ENCODE measurements at regions not wholly inside any gene's neighbourhood (a gene's known extent, or its start where the extent isn't known, plus 50 kb on each side); places are given as distances from the start of the nearest gene placed in this dataset.
"Not testable (repeated sequence)": the region's sequence is repeated elsewhere in the genome, so short reads cannot be mapped to it uniquely, and the experiment has no call there.

- no peaks in the 10 kb centered on the region for H3K36me3 Mint-ChIP-seq
- peaks cover 3 to 15% (median 11%) of the 10 kb centered on the region in 5 donors for H3K27me3 Mint-ChIP-seq
- DNase-seq, result no peak
- peaks cover 0 to 8% (median 0%) of the 10 kb centered on the region in 9 donors for H3K9me3 Mint-ChIP-seq
- POLR2A ChIA-PET, result no interaction called here
- H3K4me3 Mint-ChIP-seq, result no peak overlapping the region
- no peak for ATAC-seq
- no peak overlapping the region for H3K27ac Mint-ChIP-seq
- H3K4me1 Mint-ChIP-seq, result peaks cover 0 to 3% (median 0%) of the 10 kb centered on the region in 4 donors
Observed at GRCh38 chr10:23493711-23494110, 54.8 kb downstream of the OTUD1 start.

DNA sequence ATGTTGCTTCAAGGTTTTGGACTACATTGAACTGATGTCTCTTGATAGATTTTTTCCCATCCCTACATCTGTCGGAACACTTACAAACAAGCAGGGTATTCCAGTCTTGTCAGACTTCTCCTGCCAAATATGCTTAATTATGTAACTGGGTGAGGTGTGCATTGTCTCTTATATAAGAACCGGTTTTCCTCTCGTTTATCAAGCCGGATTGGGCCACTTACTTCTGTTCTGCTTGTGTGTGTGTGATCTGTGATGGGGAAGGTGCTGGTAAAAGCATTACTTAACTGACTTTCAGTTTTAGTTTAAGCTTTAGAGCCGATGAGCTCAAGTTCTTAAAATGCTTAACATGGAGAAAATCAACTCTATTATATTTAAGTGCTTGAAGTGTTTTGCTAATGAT is 57.9 kb downstream of the OTUD1 start:
- no peak for DNase-seq
- Mint-ChIP-seq H3K27ac (no peak overlapping the region), H3K4me1 (peaks cover 0 to 2% (median 0%) of the 10 kb centered on the region in 4 donors), H3K36me3 (no peaks in the 10 kb centered on the region), H3K9me3 (peaks cover 0 to 2% (median 0%) of the 10 kb centered on the region in 9 donors), H3K27me3 (peaks cover 3 to 12% (median 5%) of the 10 kb centered on the region in 5 donors), H3K4me3 (no peak overlapping the region)
- ATAC-seq, result no peak
- POLR2A ChIA-PET, result no interaction called here

- H3K27ac Mint-ChIP-seq, result no peak overlapping the region
Observed at GRCh38 chr10:23499372-23500132, 60.7 kb downstream of the OTUD1 start.

DNA sequence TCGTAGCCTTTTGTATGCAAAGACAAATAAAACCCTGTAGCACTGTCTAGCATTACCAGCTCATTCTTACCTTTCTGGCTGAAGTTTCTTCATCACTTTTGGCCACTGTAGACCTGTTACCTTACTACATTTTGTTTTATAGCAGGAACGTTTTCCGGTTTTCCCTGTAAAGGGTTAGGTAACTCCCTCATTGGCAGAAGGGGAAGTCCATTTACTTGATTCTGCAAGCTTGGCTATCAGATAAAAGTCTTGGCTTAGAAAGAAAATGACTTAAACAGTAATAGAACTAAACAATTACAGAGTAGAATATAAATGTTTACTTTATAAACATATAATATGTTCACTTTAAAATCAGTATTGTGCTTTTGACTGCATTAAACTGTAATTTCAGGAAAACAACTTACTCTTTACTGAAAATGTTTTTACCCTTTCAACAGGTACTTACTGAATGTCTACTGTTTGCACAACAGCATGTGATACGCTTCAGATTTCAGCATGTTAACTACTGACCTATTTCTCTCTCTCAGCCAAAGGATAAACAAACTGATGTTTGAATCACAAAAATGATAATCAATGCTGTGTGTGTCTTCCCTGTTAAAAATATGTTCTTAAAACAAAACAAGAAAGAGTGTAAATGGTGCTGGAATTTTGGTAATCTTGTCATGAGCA is 67.1 kb downstream of the OTUD1 start:
- peaks cover 0 to 20% (median 4%) of the 10 kb centered on the region in 9 donors for H3K9me3 Mint-ChIP-seq
- H3K36me3 Mint-ChIP-seq, result peaks cover 0 to 3% (median 0%) of the 10 kb centered on the region in 3 donors
- H3K27ac Mint-ChIP-seq, result no peak overlapping the region
- no peak for ATAC-seq
- no peak overlapping the region for H3K4me3 Mint-ChIP-seq
- H3K4me1 Mint-ChIP-seq, result no peaks in the 10 kb centered on the region
- DNase-seq, result no peak
- POLR2A ChIA-PET, result no interaction called here
- peaks cover 0 to 12% (median 0%) of the 10 kb centered on the region in 5 donors for H3K27me3 Mint-ChIP-seq

More at GRCh38 chr10:23499372-23500132, 60.7 kb downstream of the OTUD1 start:
- ATAC-seq (no peak), DNase-seq (no peak)
- POLR2A ChIA-PET, result interaction anchor here (0.7 kb wide), 1 partner anchor 14 kb away, joined by 3 read pairs; no protein-coding TSS in a partner anchor
- Mint-ChIP-seq H3K4me1 (peaks cover 0 to 2% (median 0%) of the 10 kb centered on the region in 4 donors), H3K4me3 (no peak overlapping the region), H3K27me3 (peaks cover 0 to 8% (median 4%) of the 10 kb centered on the region in 5 donors), H3K9me3 (no peaks in the 10 kb centered on the region), H3K36me3 (no peaks in the 10 kb centered on the region)

DNA sequence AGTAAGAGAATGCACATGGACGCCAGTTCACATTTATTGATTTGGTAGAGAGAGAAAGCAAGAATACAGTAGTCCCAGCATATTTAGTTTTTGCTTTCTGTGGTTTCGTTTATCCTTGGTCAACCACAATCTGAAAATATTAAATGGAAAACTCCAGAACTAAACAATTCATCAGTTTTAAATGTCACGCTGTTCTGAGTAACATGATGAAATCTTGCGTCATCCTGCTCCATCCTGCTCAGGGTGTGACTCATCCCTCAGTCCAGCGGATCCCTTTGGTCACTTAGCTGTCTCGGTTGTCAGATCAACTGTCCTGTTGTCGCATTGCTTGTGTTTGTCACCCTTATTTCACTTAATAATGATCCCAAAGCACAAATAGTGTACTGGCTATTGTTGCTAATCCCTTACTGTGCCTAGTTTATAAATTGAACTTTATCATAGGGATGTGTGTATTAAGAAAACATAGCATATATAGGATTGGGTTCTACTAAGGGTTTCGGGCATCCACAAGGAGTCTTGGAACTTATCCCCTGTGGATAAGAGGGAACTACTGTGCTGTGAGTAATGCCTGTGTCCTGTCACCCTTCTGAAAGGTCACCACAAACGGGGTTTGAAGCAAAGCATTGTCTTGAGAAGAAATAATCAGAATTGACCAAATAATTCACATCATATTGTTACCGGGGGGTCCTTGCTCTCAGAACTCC is 73.6 kb downstream of the OTUD1 start:
- H3K4me3 Mint-ChIP-seq, result no peak overlapping the region
- peaks cover 0 to 20% (median 5%) of the 10 kb centered on the region in 9 donors for H3K9me3 Mint-ChIP-seq
- H3K27me3 Mint-ChIP-seq, result peaks cover 0 to 37% (median 20%) of the 10 kb centered on the region in 5 donors
- H3K27ac Mint-ChIP-seq, result peak overlapping the region in 2 of 10 donors; percentile 52 to 54
- POLR2A ChIA-PET, result interaction anchor here (0.5 kb wide), 1 partner anchor 8 kb away, joined by 5 read pairs; no protein-coding TSS in a partner anchor
- no peaks in the 10 kb centered on the region for H3K4me1 Mint-ChIP-seq
- ATAC-seq, result no peak
- no peak for DNase-seq
- H3K36me3 Mint-ChIP-seq, result peaks cover 0 to 6% (median 0%) of the 10 kb centered on the region in 3 donors

DNA sequence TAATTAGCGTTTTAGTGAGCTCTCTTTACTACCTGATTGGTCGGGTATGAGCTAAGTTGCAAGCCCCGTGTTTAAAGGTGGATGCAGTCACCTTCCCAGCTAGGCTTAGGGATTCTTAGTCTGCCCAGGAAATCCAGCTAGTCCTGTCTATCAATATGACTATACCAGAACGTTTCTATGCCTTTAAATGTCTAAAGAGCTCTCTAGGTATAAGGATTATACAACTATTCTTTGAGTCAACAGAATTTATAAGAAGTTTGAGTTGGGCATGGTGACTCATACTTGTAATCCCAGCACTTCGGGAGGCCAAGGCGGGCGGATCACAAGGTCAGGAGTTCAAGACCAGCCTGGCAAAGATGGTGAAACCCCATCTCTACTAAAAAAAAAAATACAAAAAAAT is 74.7 kb downstream of the OTUD1 start:
- DNase-seq, H3K27ac Mint-ChIP-seq, ATAC-seq, H3K4me1 Mint-ChIP-seq, POLR2A ChIA-PET, H3K4me3 Mint-ChIP-seq, H3K36me3 Mint-ChIP-seq: not testable (repeated sequence)
- H3K27me3 Mint-ChIP-seq, result peaks cover 0 to 34% (median 20%) of the 10 kb centered on the region in 5 donors
- peaks cover 0 to 13% (median 5%) of the 10 kb centered on the region in 9 donors for H3K9me3 Mint-ChIP-seq

GRCh38 chr10:23514321-23514720 is 75.4 kb downstream of the OTUD1 start:
- Mint-ChIP-seq H3K36me3 (peaks cover 0 to 6% (median 0%) of the 10 kb centered on the region in 3 donors), H3K9me3 (peaks cover 0 to 9% (median 5%) of the 10 kb centered on the region in 9 donors), H3K4me3 (no peak overlapping the region), H3K27me3 (peaks cover 2 to 30% (median 22%) of the 10 kb centered on the region in 5 donors), H3K4me1 (peaks cover 0 to 1% (median 0%) of the 10 kb centered on the region in 4 donors), H3K27ac (no peak overlapping the region)
- POLR2A ChIA-PET, result no interaction called here
- DNase-seq (no peak), ATAC-seq (no peak)

- Mint-ChIP-seq H3K4me3 (no peak overlapping the region), H3K27me3 (peaks cover 0 to 30% (median 22%) of the 10 kb centered on the region in 5 donors), H3K9me3 (peaks cover 0 to 3% (median 0%) of the 10 kb centered on the region in 9 donors), H3K27ac (no peak overlapping the region), H3K4me1 (peaks cover 0 to 4% (median under 1%) of the 10 kb centered on the region in 4 donors), H3K36me3 (peaks cover 0 to 3% (median 0%) of the 10 kb centered on the region in 3 donors)
- no peak for ATAC-seq
- peak in 3 of 10 donors; percentile 20 to 37 (median 31) for DNase-seq
- POLR2A ChIA-PET, result interaction anchor here (0.7 kb wide), 1 partner anchor 185 kb away, joined by 3 read pairs; no protein-coding TSS in a partner anchor
Observed at GRCh38 chr10:23516530-23516929, 77.7 kb downstream of the OTUD1 start.

DNA sequence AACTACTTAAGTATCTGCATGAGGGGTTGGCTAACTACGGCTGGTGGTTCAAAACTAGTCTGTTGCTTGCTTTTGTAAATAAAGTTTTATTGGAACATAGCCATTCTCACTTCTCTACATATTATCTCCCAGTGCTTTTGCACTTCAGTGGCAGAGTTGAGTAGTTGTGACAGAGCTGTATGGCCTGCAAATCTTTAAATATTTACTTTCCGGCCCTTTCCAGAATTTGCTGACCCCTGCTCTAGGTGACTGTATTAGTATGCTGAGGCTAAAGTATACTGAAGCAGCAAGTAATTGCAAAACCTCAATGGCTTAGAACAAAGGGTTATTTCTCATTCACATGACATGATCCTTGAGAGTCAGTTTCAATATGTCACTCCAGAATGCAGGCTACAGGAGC is 78.3 kb downstream of the OTUD1 start:
- no peaks in the 10 kb centered on the region for H3K36me3 Mint-ChIP-seq
- ATAC-seq, result no peak
- POLR2A ChIA-PET, result no interaction called here
- no peaks in the 10 kb centered on the region for H3K9me3 Mint-ChIP-seq
- no peak overlapping the region for H3K4me3 Mint-ChIP-seq
- DNase-seq, result no peak
- peaks cover 0 to 30% (median 22%) of the 10 kb centered on the region in 5 donors for H3K27me3 Mint-ChIP-seq
- no peak overlapping the region for H3K27ac Mint-ChIP-seq
- peaks cover 0 to 11% (median under 1%) of the 10 kb centered on the region in 4 donors for H3K4me1 Mint-ChIP-seq

GRCh38 chr10:23521735-23522134 is 82.9 kb downstream of the OTUD1 start:
- peak overlapping the region in 2 of 10 donors; percentile 3 to 77 for H3K27ac Mint-ChIP-seq
- H3K4me1 Mint-ChIP-seq, result peaks cover 0 to 16% (median under 1%) of the 10 kb centered on the region in 4 donors
- no peak for ATAC-seq
- DNase-seq, result no peak
- H3K27me3 Mint-ChIP-seq, result peaks cover 0 to 11% (median 0%) of the 10 kb centered on the region in 5 donors
- peak overlapping the region in 1 of 10 donors; percentile 21 for H3K4me3 Mint-ChIP-seq
- POLR2A ChIA-PET, result no interaction called here
- H3K36me3 Mint-ChIP-seq, result no peaks in the 10 kb centered on the region
- no peaks in the 10 kb centered on the region for H3K9me3 Mint-ChIP-seq

DNA sequence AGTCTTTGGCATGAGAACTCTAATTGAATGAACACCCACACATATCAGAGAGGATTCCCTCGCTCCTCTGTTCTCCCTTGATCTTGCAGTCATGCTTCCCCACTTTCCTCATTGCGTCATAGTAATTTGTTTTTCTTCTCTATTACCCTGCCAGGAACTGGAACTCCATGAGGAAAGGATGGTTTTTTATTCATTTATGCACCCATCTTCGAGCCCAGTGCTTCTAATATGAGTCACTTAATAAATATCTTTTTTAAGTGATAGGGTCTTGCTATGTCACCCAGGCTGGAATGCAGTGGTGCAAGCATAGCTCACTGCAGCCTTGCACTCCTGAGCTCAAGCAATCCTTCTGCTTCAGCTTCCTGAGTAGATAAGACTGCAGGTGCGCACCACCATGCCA is 83.5 kb downstream of the OTUD1 start:
- ATAC-seq (no peak), DNase-seq (no peak)
- Mint-ChIP-seq H3K27me3 (peaks cover 0 to 10% (median 0%) of the 10 kb centered on the region in 5 donors), H3K4me1 (peaks cover 0 to 16% (median under 1%) of the 10 kb centered on the region in 4 donors), H3K36me3 (no peaks in the 10 kb centered on the region), H3K4me3 (no peak overlapping the region), H3K27ac (no peak overlapping the region), H3K9me3 (no peaks in the 10 kb centered on the region)
- POLR2A ChIA-PET, result no interaction called here

GRCh38 chr10:23523251-23523650 is 84.4 kb downstream of the OTUD1 start:
- Mint-ChIP-seq H3K4me3 (no peak overlapping the region), H3K36me3 (no peaks in the 10 kb centered on the region), H3K4me1 (peaks cover 0 to 16% (median under 1%) of the 10 kb centered on the region in 4 donors), H3K9me3 (no peaks in the 10 kb centered on the region), H3K27ac (no peak overlapping the region), H3K27me3 (peaks cover 0 to 10% (median 0%) of the 10 kb centered on the region in 5 donors)
- POLR2A ChIA-PET, result no interaction called here
- DNase-seq (no peak), ATAC-seq (no peak)
